GM12891 (cell line): ENCODE measurements at regions not wholly inside any gene's neighbourhood (a gene's known extent, or its start where the extent isn't known, plus 50 kb on each side); places are given as distances from the start of the nearest gene placed in this dataset.

Experiments
- POLR2A ChIP-seq: IDR thresholded peaks from 2 replicates; pipeline ENCODE4 v1.6.1; 2011; ENCODE audit warnings: low read depth, low read length, control low read depth
- POLR2AphosphoS5 ChIP-seq: IDR thresholded peaks from 2 replicates; pipeline ENCODE4 v1.6.1; 2011; ENCODE audit warnings: low read depth, low read length, control low read depth
- SPI1 ChIP-seq: IDR thresholded peaks from 2 replicates; pipeline ENCODE4 v1.6.1; 2011; ENCODE audit warnings: low read depth, low read length, control low read depth
- TAF1 ChIP-seq: IDR thresholded peaks from 2 replicates; pipeline ENCODE4 v1.6.1; 2011; ENCODE audit warnings: low read depth, low read length, control low read depth

DNA sequence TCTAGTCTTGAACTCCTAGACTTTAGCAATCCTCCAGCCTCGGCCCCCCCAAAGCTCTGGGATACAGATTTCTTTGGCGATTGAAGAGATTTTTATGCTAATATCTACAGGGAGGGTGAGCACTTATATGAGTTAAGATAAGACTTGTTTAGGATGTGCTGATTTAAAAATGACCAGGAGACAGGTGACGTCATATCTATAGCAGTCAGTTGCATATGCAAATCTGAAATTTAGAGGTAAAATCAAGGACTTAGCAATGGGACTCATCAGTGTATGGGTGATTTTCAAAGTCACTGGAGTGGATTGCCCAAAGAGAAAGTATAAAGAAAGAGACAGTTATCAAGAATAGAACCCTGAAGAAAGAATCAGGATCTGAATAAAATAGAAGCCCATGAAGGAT lies 394.5 kb downstream of the ADGRL2 start:
- TF ChIP-seq POLR2AphosphoS5 (no peak), POLR2A (no peak), SPI1 (no peak), TAF1 (no peak)
